Hematopoietic multipotent progenitor cell treated with erythropoietin and hydrocortisone succinate and interleukin-3 and kit ligand, for 15 days (in vitro differentiated cells): ENCODE measurements at regions not wholly inside any gene's neighbourhood (a gene's known extent, or its start where the extent isn't known, plus 50 kb on each side); places are given as distances from the start of the nearest gene placed in this dataset.

Experiments used
- DNase-seq: peaks from one replicate; pipeline ENCODE4 v3.0.0-alpha.2; 2015; ENCODE audit warnings: low spot score

DNA sequence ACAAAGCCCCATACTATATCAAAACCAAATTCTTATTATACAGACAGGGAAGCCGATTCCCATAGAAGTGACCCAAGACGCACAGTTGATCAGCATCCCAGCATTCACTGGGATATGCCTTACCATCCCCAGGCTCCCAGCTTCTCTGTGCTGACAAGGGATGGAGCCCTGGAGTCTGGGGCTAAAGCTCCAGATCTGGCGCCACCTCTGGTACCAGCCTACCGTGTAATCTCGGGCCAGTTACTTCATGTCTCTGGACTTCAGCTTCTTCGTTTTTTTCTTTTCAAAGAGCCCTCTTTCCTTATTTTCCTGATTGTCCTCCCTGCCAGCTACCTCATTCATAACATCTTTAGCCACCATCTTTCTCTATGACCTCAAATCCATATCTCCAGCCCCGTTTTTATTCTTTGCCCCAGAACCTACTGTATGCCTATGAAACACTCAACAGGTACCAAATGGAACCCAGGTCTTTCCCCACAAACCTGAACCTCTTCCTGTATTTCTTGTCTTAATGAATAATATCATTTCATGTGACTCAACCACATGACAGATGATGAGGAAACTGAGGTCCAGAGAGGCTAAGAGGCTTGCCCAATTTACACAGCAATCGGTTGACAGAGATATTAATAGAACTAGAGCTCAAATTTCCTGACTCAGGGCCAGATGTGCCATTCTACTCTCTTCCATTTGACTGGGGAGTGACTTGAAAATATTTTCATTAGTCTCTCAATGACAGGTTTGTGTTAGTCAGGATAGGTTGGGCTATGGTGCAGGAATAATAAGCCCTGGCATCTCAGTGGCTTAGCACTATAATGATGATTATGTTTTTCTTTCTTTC is 85.4 kb upstream of the TLE3 start:
- DNase-seq = no peak

GRCh38 chr15:70181626-70182255 is 84.0 kb upstream of the TLE3 start:
- no peak for DNase-seq

DNA sequence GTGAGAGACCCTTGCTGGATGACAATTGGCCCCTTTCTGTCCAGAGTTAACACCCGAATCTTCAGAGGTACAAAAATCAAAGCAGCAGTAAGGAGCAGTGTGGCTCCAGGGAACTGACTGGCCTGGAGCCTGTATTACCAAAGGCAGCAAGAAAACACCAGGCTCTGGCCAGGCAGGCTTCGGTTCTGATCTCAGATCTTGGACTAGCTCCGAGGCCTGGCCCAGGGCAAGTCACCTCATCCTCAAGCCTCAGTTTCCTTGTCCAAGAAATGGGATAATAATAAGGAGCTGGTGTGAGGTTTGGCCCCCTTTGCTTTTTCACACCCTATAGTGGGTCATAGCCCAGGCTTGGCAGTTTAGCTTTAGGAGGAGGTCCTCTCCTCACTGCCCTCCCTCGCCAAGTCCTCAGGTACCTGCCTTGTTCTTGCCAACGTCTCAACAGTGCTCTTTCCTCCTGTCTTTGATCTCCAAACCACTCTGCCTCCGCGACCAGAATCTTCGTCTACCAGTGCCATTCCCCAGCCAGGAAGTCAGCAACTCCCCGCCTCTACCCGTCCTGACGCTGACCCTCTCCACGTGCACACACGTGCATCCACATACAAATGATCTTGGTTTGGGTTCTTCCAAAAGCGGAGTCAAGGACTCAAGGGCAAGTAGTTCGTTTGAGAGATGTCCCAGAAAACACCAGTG is 82.6 kb upstream of the TLE3 start:
- DNase-seq = no peak

DNA sequence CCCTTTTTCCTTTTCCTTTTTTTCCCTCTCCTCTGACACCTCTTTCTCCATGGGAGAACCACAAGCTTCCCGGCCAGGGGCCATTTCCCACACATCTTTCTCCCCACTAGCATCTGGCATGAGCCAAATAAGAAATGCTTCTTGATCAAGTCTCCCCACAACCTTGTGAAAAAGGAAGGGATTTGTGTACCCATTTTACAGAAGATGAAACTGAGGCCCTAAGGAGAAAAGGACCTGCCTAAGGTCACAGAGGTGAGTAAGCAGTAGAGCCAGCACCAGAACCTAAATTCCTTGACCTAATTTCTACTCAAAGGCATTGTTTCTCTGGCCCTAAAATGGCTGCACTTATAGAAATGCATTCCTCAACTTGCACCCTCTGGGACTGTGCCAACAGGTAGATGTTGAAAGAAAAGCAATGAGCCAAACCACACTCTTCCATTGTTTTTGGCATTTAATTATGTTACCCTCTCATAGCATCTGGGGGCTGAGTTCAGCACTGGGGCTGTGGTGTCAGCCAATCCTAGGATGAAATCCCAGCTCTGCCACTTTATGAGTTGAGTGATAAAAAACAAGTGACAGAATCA is 81.7 kb upstream of the TLE3 start:
- DNase-seq = no peak

- no peak for DNase-seq
Observed at GRCh38 chr15:70178335-70179084, 80.8 kb upstream of the TLE3 start.

- no peak for DNase-seq
Observed at GRCh38 chr15:70172566-70173225, 75.0 kb upstream of the TLE3 start.

GRCh38 chr15:70172124-70172523 is 74.4 kb upstream of the TLE3 start:
- no peak for DNase-seq

- no peak for DNase-seq
Observed at GRCh38 chr15:70171256-70171886, 73.7 kb upstream of the TLE3 start.

DNA sequence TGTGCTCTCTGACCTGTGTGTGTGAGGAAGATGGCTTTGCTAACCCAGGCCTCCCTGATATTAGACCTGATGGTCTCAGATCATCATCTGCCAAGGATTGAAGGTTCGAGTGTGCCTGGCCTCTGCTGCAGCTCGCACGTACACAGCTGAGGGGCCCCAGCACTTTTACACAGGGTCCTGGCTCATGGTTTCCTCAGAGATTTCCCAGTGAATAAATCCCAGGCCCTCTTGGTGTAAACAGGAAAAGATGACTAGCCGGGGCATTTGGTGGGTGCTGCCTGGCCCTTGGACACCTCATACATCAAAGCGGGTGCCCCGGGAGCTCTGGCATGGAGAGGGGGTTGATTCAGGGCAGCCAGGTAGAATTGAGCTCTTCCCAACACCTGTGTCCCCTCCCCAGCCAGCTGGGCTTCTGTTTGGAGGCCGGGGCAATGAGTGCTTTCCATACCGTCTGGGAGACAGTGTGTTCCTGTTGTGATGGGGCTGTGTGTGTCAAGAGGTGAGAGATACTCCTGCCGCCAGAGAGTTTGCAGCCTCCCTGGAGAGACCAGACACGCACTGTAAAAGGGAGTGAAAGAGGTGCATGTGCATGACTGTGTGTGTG is 72.5 kb upstream of the TLE3 start:
- DNase-seq = no peak

- DNase-seq = no peak
Observed at GRCh38 chr15:70169147-70169546, 71.4 kb upstream of the TLE3 start.

GRCh38 chr15:70167155-70167554 is 69.4 kb upstream of the TLE3 start:
- DNase-seq = no peak

DNA sequence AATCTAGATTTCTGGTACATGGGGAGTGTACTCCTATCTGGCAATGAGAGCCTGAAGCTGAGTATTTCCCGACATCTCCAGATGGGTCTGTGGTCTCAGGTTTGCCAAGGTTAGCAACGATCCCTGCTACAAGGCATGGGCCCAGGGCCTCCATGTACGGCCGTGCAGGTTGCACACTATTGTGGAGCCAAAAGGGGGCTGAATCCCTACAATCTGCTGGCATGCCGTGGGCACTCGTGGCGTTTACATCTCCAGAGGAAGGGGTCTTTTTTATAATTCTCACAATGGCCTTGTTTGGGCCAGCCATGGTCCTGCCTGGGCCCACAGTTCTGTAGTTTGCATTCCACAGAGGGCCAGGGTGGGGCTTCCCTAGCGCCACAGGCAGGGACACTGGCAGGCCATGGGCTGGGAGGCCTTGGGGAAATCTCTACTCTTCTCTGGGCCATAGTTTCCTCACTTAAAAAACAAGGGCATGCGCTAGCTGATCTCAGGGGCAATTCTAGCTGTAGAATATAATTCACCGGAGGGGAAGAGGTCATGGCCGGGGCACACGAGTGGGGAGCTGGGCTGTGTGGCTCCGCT is 68.9 kb upstream of the TLE3 start:
- DNase-seq = no peak

DNA sequence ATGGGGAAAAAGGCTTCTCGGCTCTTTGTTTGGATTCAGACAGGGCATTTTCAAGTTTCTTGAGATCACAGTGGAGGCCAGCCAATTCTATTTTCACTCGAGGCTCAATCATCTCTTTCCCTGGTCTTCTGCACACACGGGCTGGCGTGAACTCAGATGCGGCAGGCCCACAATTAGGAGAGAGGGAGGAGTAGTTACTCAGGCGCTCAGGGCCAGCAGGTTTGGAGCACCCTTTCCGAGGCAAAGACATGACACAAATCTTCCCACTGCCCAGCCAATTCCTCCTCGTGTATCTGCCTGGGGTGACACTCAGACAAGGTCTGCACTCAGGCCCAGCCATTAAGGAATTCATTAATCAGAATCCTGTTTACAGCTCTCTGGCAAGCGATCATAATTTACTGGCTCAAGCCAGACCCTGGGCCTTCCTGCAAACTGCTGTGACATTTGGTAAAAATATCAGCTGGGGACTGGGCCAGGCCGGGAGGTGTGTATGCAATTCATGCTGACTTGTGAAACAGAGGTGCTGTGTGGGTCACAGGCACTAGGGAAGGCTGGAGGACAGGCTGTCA is 68.1 kb upstream of the TLE3 start:
- DNase-seq = no peak

DNA sequence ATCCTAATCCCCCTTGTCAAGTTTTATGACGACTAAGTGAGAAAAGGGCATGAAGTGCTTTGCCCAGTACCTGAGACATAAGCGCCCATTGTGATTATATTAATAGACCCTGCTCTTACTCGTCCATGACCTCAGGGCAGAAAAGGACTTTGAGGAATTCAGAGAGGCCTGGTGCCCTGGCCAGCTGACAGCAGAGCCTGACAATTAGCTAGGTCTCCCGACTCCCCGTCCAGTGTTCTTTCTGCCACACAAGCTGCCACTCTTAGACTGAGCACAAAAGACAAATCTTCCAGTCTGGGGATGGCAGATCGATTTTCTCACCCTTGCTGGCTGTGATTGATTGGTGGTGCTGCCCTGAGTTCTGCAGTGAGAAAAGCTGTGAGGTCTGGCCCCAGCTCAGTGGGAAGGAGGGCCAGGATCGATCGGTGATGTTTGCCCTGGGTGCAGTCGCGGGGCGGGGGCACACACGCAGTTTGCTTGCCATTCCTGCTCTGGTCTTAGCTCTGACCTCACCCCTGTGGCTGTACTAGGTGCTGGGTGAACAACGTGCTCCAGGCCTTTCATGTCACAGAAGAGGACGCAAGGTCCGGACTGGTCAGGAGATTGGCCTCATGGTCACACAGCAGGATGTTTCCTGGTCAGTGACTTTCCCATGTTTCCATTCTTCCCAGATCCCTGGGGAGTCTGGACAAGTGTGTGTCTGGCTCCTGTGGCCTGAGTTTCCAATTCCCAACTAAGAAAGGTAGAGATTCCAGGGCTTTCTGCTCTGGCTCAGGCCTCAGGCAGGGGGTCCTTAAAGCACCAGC is 67.4 kb upstream of the TLE3 start:
- DNase-seq = no peak

DNA sequence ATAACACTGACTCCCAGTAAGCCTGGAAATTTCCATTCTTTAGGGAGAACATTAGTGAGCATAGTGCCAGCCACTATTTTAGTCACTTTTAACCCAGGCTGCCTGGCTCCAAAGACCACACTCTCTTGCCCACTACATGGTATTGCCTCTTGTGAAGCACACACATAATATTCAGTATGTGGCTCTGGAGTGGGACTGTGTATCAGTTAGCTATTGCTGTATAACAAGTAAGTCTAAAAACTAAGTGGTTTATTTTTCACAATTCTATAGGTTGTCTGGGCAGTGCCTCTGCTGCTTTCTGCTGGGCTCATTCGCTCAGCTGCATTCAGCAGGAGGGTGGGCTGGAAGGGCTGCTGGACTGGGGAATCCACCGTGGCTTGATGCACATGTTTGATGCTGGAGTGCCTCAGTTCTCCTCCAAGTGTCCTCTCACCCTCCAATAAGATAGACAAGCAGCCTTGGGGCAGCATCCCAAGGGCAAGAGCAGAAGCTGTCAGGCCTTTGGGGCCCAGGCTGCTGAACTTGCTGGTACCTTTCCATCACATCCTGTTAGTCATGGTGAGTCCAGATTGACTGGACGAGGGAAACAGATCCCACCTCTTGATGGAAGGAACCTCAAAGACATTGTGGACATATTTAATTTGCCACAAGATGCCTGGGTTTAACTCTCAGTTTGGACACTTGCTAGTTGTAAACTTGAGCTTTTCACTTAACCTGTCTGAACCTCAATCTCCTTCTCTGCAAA is 66.6 kb upstream of the TLE3 start:
- no peak for DNase-seq

DNA sequence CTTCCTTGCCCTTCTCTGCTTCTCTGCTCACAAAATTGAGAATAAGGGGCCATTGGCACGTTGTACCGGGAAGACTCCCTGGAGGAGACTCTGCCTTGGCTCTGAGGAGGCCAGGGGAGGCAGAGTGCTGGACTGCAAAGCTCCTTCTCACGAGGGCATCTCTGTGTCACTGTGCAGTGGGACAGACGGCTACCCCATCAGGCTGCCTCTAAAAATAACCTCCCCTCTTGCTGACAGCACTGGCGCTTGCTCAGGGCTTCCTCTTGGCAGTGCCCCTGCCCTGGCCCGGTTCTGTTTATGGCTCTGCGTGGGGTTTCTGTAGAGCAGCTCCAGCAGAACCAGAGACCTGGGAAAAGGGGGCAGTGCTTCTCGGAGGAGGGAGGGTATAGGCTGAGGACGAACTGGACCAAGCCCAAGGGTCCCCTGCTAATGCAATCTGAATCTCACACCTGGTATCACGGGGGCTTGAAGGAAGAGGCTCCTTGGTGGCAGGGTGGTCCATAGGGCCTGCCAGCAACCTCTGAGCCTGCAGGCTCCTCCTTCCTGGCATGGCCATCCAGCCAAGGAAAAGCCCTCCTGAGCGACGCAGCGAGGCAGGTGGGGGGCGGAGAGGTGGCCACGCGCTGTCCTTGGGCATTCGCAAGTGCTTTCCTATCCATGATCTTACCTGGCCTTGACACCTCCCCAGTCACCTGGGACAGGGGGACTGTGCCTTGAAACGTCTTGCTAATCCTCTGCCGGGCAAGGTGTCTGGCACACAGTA is 63.3 kb upstream of the TLE3 start:
- no peak for DNase-seq

DNA sequence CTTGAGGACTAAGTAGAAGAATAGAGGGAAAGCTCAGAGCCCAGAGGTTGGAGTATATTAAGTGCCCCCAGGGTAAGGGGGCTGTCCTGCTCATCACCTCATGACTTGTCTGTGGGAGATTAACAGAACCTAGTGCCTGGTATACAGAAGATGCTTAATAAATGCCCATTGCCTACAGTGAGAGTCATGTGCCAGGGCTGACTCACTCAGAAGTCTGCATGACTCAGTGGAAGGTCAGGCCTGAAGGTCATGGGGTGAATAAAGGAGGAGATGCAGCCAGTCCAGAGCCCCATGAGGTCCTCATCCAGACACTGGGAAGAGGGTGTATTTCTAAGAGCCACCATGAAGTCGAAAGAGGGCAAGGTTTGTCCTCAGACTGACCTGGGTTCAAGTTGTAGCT is 62.5 kb upstream of the TLE3 start:
- DNase-seq = no peak

DNA sequence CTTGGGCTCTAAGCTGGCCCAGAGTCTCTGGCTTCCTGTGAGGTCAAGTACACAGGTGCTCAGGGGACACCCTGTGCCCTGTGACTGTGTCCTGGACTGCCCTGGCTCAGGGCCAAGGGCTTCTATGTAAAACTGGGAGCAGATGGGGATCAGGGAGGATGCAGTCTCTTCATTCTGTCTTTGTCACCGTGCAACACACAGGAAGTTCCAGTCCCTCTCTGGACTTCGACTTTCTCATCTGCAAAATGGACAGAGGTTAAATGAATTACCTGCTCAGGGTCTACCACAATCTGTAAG is 61.9 kb upstream of the TLE3 start:
- DNase-seq = no peak
